GM12878 (cell line): ENCODE measurements at regions not wholly inside any gene's neighbourhood (a gene's known extent, or its start where the extent isn't known, plus 50 kb on each side); places are given as distances from the start of the nearest gene placed in this dataset. TPM values are rescaled to one million over a fixed set of nuclear protein-coding genes. Genes with fewer than 3 reads are reported as not detected.
"Not testable (repeated sequence)": the region's sequence is repeated elsewhere in the genome, so short reads cannot be mapped to it uniquely, and the experiment has no call there.

Experiments
- ATAC-seq: fragments of 200-7000 bp; cut with Tn5 transposase; 3 replicates; pipeline ENCODE4 v1.9.1; 2020; ENCODE audit warnings: mild to moderate bottlenecking, moderate library complexity
- BruUV-seq: library from RNA; stranded (reverse); fragments of 400-500 nt; replicated peaks from 2 replicates; lab custom pipeline; 2021; lab: Mats Ljungman, UMichigan
- CTCF ChIA-PET: fragments of 300-600 bp; sonication (Branson Sonifier 250); formaldehyde crosslinking; extraction: SDS; loops from one replicate; lab custom pipeline; 2021; ENCODE audit warnings: inconsistent platforms; lab: Yijun Ruan, JAX
- POLR2A ChIA-PET: fragments of 350-600 bp; formaldehyde crosslinking; extraction: SDS; loops from one replicate; lab custom pipeline; 2021; ENCODE audit warnings: inconsistent platforms; lab: Charles Lee
- RAD21 ChIA-PET: fragments of 300-600 bp; sonication (Branson Sonifier 250); formaldehyde crosslinking; loops from one replicate; lab custom pipeline; 2023; ENCODE audit warnings: antibody characterized with exemption; ENCODE audit not compliant: unreplicated experiment; lab: Charles Lee
- SMC1A ChIA-PET: fragments of 300-600 bp; sonication (Branson Sonifier 250); formaldehyde crosslinking; loops from one replicate; lab custom pipeline; 2023; ENCODE audit not compliant: unreplicated experiment, uncharacterized antibody; lab: Charles Lee
- DNase-seq: peaks from one replicate; pipeline ENCODE4 v3.0.0-alpha.2; 2011; ENCODE audit warnings: low read depth, low spot score
- FAIRE-seq: peaks from 3 replicates; lab custom pipeline; 2011; peaks lifted over from hg19 to GRCh38; lab: Jason Lieb, UNC
- H2AFZ ChIP-seq: 2 replicates; pipeline ENCODE4 v1.6.0; 2011; ENCODE audit warnings: low read depth, low read length, control low read depth; ENCODE audit not compliant: control insufficient read depth
- H3K27ac ChIP-seq: 2 replicates; pipeline ENCODE4 v1.5.1; 2011; ENCODE audit warnings: control low read depth; ENCODE audit not compliant: control insufficient read depth, insufficient read depth
- H3K27me3 ChIP-seq, 2 experiments: replicated peaks in 1 of 2; 2 replicates each; pipeline versions ENCODE4 v1.6.0 to v1.6.1; 2011; ENCODE audit warnings: low read length in 1 of 2; ENCODE audit not compliant: control insufficient read depth in 2 of 2, insufficient read depth in 2 of 2
- H3K36me3 ChIP-seq, 2 experiments: 2 replicates each; pipeline ENCODE4 v1.5.1; 2011; ENCODE audit warnings: low read length in 1 of 2; ENCODE audit not compliant: control insufficient read depth in 2 of 2, insufficient read depth in 2 of 2
- H3K4me1 ChIP-seq: 2 replicates; pipeline ENCODE4 v1.6.1; 2011; ENCODE audit warnings: mild to moderate bottlenecking, low read length, moderate library complexity, mixed read lengths; ENCODE audit not compliant: control insufficient read depth, insufficient read depth
- H3K4me2 ChIP-seq: 2 replicates; pipeline ENCODE4 v1.6.0; 2011; ENCODE audit warnings: control low read depth; ENCODE audit not compliant: control insufficient read depth, insufficient read depth
- H3K4me3 ChIP-seq: fragments of 200-600 bp; sonication (generic); 2 replicates; pipeline ENCODE4 v1.5.1; 2016
- H3K79me2 ChIP-seq: 2 replicates; pipeline ENCODE4 v1.6.0; 2011; ENCODE audit warnings: low read length; ENCODE audit not compliant: control insufficient read depth, insufficient read depth
- H3K9ac ChIP-seq: 2 replicates; pipeline ENCODE4 v1.8.0; 2011; ENCODE audit warnings: low read length, control low read depth, mixed read lengths; ENCODE audit not compliant: control insufficient read depth, insufficient read depth
- H3K9me3 ChIP-seq: replicated peaks from 3 replicates; pipeline ENCODE4 v1.5.1; 2011; ENCODE audit warnings: mild to moderate bottlenecking, low read length; ENCODE audit not compliant: control insufficient read depth, insufficient read depth
- H4K20me1 ChIP-seq: 2 replicates; pipeline ENCODE4 v1.6.0; 2011; ENCODE audit not compliant: control insufficient read depth, insufficient read depth
- RUNX3 ChIP-seq: IDR thresholded peaks from 2 replicates; pipeline ENCODE4 v1.6.1; 2012; ENCODE audit warnings: low read length, inconsistent platforms
- WGBS: methylation state at CpG from one replicate; pipeline ENCODE4 v1.1.6; 2016; ENCODE audit warnings: low lambda C conversion rate; ENCODE audit not compliant: insufficient replicate concordance, insufficient coverage; ENCODE audit errors: missing lambda C conversion rate; 5-methylcytosine and 5-hydroxymethylcytosine counted together
- in situ Hi-C: fragments of 300-500 bp; cut with MboI; formaldehyde crosslinking; loops from 9 replicates; pipeline ENCODE4 v1.14.3; 2018; ENCODE audit warnings: mixed read lengths
- intact Hi-C: fragments of 100-400 bp; cut with micrococcal nuclease; formaldehyde crosslinking; loops from one replicate; pipeline ENCODE4 v1.14.2; 2022; ENCODE audit not compliant: unreplicated experiment
- small RNA-seq: library from RNA; depleted of rRNA; stranded (forward); fragments of <200 nt; gene quantifications from one replicate; pipeline ENCODE3, GENCODE V24; 2014

DNA sequence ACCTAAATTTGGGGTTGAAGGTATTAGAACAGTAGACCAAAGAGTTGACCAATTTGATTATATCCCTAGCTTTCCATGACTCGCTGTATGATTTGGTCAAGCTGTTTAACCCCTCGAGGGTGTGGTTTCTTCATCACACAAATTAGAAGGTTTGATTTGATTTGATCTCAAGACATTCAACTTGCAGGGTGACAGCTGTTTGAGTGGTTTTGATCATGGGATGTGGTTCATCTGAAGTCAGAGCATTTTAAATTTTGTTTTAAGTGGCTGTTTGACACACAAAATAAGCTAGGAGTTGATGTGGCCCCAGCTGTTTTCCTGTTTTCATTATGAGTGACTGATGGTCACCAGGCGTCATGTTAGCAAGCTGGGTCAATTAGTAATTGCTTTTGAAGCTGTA, 52.7 kb upstream of the FABP2 start:
- H3K9me3 ChIP-seq, H4K20me1 ChIP-seq, H3K36me3 ChIP-seq, H3K4me2 ChIP-seq, intact Hi-C loops, POLR2A ChIA-PET, ATAC-seq, DNase-seq, in situ Hi-C loops, H3K4me3 ChIP-seq, SMC1A ChIA-PET, CTCF ChIA-PET, H3K27me3 ChIP-seq, BruUV-seq, H3K9ac ChIP-seq, H2AFZ ChIP-seq, H3K4me1 ChIP-seq, H3K79me2 ChIP-seq, RAD21 ChIA-PET, H3K27ac ChIP-seq: not testable (repeated sequence)
- 0 out of 2 replicates have a peak, but pooled peaks have one; percentile 12 for TF ChIP-seq RUNX3
- peak; percentile 7 for FAIRE-seq
- WGBS, result 17% methylated on average over 3 of the region's 3 CpGs

GRCh38 chr4:119372316-119373062, 50.6 kb upstream of the FABP2 start:
- ATAC-seq, in situ Hi-C loops: not testable (repeated sequence)

More at GRCh38 chr4:119372316-119373062, 50.6 kb upstream of the FABP2 start:
- H2AFZ ChIP-seq, H3K9ac ChIP-seq, intact Hi-C loops, H3K79me2 ChIP-seq, H3K4me2 ChIP-seq, H3K4me3 ChIP-seq, BruUV-seq, DNase-seq, H3K36me3 ChIP-seq, H3K27ac ChIP-seq, FAIRE-seq, H3K9me3 ChIP-seq, H3K4me1 ChIP-seq, RAD21 ChIA-PET, SMC1A ChIA-PET, CTCF ChIA-PET, H4K20me1 ChIP-seq, H3K27me3 ChIP-seq, POLR2A ChIA-PET: not testable (repeated sequence)
- WGBS, result 78% methylated on average over 5 of the region's 6 CpGs

Small RNAs in the stretch of these regions (small RNA-seq; reads per million reads assigned to genes)
- gene RNU6-1217P, result not detected
